H1 (cell line): ENCODE measurements at regions not wholly inside any gene's neighbourhood (a gene's known extent, or its start where the extent isn't known, plus 50 kb on each side); places are given as distances from the start of the nearest gene placed in this dataset.

Source experiments
- BRCA1 ChIP-seq: IDR thresholded peaks from 2 replicates; pipeline ENCODE4 v1.6.1; 2012; ENCODE audit warnings: low read depth, low read length, improper control_type of control experiment
- HDAC2 ChIP-seq, 2 experiments: fragments of 300-600 bp in 1 of 2; sonication (generic) in 1 of 2; IDR thresholded peaks; 2 replicates each; pipeline ENCODE4 v1.6.1; 2011 to 2012; ENCODE audit warnings: low read depth in 2 of 2, low read length in 2 of 2, mild to moderate bottlenecking in 2 of 2, moderate library complexity in 2 of 2, borderline replicate concordance in 1 of 2, inconsistent platforms in 1 of 2
- MAX ChIP-seq: IDR thresholded peaks from 2 replicates; pipeline ENCODE4 v1.6.1; 2012; ENCODE audit warnings: inconsistent platforms
- POLR2A ChIP-seq, 2 experiments: IDR thresholded peaks; 1 replicate in 1 of 2; 2 replicates in 1 of 2; pipeline ENCODE4 v1.6.1; 2011; ENCODE audit warnings: low read depth in 2 of 2, low read length in 2 of 2, mild to moderate bottlenecking in 2 of 2; ENCODE audit errors: control extremely low read depth in 1 of 2
- RBBP5 ChIP-seq: IDR thresholded peaks from 2 replicates; pipeline ENCODE4 v1.7.1; 2012; ENCODE audit warnings: low read depth, mild to moderate bottlenecking, inconsistent platforms, low read length, moderate library complexity, borderline replicate concordance
- TF ChIP-seq, protein P1 (sequence below), 3 experiments: IDR thresholded peaks; 1 replicate in 2 of 3; 2 replicates in 1 of 3; pipeline versions ENCODE4 v1.5.1 to v1.6.1; 2011; ENCODE audit warnings: low read length in 3 of 3, mild to moderate bottlenecking in 3 of 3, inconsistent platforms in 2 of 3, low read depth in 1 of 3, moderate library complexity in 1 of 3; ENCODE audit not compliant: insufficient read depth in 1 of 3; ENCODE audit errors: control extremely low read depth in 1 of 3

GRCh38 chr6:49333345-49334125 lies 129.5 kb downstream of the MMUT start:
- TF ChIP-seq MAX (no peak), HDAC2 (IDR thresholded peaks at IDR 0.05; ENCODE audit: borderline replicate concordance in 1 of 2, low read depth in 2 of 2, low read length in 2 of 2) (no peak), BRCA1 (no peak), POLR2A (IDR thresholded peaks at IDR 0.05; ENCODE audit: control extremely low read depth in 1 of 2, low read depth in 2 of 2, low read length in 2 of 2) (no peak), RBBP5 (no peak)
- TF ChIP-seq, protein P1, sequence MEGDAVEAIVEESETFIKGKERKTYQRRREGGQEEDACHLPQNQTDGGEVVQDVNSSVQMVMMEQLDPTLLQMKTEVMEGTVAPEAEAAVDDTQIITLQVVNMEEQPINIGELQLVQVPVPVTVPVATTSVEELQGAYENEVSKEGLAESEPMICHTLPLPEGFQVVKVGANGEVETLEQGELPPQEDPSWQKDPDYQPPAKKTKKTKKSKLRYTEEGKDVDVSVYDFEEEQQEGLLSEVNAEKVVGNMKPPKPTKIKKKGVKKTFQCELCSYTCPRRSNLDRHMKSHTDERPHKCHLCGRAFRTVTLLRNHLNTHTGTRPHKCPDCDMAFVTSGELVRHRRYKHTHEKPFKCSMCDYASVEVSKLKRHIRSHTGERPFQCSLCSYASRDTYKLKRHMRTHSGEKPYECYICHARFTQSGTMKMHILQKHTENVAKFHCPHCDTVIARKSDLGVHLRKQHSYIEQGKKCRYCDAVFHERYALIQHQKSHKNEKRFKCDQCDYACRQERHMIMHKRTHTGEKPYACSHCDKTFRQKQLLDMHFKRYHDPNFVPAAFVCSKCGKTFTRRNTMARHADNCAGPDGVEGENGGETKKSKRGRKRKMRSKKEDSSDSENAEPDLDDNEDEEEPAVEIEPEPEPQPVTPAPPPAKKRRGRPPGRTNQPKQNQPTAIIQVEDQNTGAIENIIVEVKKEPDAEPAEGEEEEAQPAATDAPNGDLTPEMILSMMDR (IDR thresholded peaks at IDR 0.05; ENCODE audit: control extremely low read depth in 1 of 3, insufficient read depth in 1 of 3, low read depth in 1 of 3, low read length in 3 of 3) = no peak
